Suppressor macrophage (primary cell): ENCODE measurements at regions not wholly inside any gene's neighbourhood (a gene's known extent, or its start where the extent isn't known, plus 50 kb on each side); places are given as distances from the start of the nearest gene placed in this dataset.
"Not testable (repeated sequence)": the region's sequence is repeated elsewhere in the genome, so short reads cannot be mapped to it uniquely, and the experiment has no call there.

Source experiments
- DNase-seq, 4 experiments: peaks; one replicate each; pipeline ENCODE4 v3.0.0-alpha.2; 2020 to 2022

DNA sequence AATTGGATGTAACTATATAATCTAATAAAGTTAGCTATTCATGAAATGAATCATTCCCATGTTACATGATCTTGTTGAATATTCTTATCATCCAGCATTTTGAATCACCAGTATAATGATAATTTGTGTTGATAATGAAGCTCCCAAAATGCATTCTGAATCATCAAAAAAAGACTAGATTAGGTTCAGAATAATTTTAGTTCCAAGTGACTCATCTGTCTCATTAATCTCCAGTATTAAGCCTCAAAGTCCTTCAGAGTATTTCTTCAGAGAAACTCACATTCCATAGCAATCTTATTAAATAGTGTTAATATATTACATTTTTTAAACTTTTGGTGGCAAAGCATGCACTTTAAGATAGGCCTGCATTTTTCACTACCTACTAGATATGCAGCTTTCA, 207.5 kb downstream of the SLITRK5 start:
- no peak for DNase-seq

DNA sequence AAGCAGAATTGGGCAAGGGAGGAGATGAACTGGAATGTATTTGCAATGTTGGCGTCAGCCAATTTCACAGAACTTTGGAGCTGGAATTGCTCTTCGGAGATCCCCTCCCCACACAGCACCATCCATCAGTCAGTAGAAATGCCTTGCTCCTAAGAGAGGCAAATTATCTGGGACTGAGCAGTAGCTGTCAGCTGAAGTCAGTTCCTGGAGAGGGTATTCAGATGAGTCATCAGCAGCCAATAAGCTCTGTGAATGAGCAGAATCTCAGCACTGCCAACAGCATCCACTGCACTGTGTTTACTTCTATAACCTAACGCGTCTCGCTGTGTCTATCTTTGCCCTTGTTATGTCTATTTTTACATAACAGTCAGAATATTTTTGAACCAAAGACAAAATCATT, 213.7 kb downstream of the SLITRK5 start:
- no peak for DNase-seq

DNA sequence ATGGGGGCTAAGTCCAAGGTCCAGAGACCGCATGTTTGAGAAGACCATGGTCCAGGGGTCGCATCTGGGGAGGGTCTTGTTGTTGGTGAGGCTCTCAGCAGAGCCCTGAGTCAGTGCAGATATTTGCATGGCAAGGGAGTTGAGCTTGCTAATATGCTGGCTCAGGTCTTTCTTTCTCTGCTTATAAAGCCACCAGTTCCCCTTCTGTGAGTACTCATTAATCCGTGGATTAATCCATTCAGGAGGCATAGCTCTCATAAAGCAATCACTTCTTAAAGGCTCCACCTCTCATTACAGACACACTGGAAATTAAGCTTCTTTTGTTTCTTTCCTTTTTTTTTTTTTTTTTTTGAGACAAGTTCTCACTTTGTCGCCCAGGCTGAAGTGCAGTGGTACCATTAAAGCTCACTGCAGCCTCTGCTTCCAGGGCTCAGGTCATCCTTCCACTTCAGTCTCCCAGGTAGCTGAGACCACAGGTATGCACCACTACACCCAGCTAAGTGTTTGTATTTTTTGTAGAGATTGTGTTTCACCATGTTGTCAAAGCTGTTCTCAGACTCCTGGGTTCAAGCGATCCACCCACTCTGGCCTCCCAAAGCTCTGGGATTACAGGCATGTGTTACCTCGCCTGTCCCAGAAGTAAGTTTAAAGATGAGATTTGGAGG, 216.4 kb downstream of the SLITRK5 start:
- DNase-seq: no peak

DNA sequence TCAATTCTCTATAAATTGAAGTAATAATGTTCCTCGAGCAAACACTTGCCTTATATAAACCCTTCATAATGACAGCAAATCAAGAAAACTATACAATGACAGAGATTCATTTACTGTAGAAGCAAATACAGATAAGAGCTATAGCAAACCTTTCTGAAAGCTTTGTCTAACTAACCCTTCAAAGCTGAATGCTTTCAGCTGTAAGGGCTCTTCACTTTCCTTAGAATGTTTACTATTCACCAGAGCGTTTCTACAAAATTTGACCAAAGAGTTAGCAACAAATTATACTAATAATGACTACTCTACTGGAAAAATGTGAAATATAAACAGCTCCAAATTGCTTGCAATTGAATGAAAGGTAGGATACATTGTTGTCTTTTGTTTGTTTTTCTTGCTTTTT, 218.1 kb downstream of the SLITRK5 start:
- DNase-seq: no peak

DNA sequence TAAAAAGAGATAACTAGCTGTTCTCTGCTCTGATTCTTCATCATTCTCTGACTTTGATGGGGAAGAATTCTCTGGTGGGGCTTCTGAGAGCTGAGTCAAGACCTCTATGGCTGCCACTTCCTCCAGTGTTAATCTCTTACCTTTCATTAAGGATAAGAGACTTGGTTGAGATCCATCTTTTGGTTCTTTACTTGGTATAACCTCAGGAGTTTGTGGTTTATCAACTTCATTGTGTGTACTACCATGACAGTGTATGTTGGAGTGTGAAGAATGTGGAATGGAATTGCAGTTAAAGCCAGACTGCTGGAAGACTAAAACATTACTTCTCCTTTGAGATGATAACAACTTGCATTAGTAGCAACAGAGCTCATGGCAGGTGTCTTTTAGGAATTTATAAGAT, 222.0 kb downstream of the SLITRK5 start:
- DNase-seq: no peak

DNA sequence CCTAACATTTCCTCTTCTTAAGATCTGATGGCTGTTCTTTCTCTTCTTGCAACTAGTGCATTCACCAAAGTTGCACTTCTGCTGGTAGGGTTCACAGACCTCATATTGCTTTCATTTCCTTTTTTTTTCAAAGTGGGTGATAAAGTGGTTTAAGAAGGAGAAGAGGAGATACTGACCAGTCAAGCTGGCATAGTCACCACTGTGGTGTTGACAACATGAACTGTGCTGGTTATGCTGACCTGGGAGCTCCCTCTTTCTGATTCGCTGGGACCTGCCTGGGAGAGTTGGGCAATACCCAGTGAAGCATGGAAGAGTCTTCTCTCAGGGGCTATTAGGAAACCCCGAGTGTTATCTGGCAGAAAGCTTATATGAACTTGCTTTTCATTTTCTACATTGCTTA, 222.9 kb downstream of the SLITRK5 start:
- peak; percentile 4 to 64 (median 45) for DNase-seq

DNA sequence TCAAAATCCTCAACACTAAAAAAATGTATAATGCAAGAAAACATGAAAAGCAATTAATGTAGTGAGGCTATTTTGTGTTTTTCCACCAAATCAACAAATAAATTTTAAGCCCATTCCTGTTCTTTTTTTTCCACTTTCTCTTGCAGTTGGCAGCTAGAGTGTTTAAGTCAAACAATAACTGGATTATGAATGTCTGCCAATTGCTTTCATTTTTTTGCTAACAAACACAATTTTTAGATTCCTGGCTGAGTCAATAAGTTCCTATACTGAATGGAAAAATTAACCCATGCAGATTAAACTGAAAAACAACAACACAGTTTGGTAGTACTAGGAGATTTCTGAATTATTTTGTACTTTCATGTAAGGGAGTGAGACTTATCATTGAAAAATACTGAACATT, 232.4 kb downstream of the SLITRK5 start:
- DNase-seq: no peak

DNA sequence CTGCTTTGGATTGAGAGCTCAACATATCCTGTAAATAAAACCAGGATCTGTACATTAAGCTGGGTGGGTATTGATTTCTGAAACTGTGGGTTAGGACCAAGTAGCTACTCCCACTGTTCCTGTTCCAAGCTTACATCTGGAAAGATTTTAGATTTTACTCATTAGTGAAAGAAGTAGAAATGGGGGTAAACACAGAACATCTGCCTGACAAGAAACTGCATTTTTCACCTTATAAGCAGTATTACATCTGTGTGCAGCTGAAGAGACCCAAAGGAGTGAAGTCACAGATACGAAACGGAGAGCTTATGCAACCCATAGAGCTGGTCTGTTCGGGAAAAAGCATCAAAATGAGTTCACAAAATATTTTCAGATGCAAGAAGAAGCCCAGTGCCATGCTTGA, 235.2 kb downstream of the SLITRK5 start:
- DNase-seq: no peak

DNA sequence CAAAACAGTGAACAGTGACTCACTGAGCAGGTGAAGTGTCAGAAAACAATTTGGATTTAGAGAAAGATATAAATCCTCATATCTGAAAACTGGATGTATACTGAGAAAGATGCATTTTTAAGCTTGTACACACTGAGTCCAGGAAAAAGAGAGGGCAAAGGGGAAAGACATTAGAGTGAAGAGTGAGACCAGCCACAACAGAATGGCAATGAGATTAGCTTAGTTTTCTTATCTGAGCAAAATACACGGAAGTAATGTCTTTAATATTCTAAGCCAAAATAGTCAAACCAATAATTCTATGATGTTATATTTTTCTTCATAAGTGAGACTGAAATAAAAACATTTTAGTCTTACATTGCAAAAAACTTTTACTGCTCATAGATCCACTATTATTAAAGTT, 236.0 kb downstream of the SLITRK5 start:
- DNase-seq: no peak

DNA sequence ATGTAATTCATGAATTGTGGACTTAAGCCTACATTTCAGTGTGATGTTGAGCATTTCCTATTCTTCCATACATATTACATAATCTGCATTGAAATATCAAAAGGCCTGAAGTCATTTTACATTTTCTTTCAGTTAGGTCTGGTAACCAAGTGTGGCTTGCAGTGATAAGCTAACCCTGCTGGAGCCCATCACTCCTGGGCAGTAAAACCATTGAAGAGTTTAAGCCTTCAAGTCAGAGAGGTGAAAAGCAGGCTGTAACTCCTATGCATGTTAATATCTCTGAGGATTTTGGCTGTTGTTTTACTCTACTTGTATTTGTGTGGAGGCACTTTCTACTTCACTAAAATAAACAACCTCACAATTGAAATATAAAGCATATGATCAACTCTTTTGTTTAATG, 248.8 kb downstream of the SLITRK5 start:
- no peak for DNase-seq

DNA sequence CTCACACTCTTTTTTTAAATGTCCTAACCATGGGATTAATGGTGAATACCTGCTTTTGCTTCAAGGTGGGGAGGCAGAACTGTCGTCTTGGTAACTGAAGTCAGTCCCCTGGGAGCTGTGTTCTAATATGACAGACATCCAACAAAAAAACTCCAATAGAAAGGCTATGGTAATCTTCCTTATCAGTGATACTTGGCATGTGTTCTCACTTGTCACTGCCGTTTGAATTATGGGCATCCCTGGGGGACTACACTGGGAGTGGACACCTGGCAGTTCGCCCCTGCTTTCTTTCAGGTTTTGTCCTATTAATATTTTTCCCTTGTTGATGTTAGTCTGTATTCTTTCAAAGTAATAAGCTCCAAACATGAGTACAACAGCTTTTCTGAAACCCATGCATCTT, 252.6 kb downstream of the SLITRK5 start:
- DNase-seq: no peak

DNA sequence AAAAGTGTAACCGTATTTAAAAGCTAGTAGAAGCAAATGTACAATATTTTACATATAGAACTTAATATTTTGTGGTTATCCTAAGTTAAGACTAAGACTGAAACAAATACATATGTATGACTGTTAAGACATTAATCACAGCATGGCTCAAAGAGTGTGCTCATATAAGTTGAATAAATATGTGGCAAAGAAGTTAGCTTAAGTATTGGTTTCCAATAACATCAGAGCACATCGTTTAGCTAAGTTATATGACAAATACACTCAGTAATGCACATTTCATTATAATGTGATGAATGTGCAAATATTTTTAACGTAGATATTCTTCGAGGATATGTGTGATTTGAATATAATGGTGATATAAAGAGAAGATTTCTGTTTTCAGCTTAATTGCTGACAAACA, 253.8 kb downstream of the SLITRK5 start:
- DNase-seq: no peak

DNA sequence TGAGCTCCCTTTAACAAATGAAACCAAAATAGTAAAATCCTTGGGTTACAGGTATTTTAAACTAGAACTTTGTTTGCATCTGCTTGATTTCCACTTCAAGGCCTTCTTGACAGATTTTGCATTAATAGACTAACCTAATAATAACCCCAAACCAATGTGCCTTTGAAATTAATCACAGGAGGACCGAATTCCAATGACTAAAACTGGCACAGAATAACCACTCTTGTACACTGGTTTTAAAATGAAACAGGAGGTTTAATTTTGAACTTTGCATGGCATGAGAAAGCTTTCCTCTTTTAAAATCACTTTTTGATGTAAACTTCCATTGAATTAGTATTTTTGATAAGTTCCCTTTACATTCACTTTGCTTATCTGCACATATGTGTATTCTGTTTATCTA, 269.6 kb downstream of the SLITRK5 start:
- no peak for DNase-seq

DNA sequence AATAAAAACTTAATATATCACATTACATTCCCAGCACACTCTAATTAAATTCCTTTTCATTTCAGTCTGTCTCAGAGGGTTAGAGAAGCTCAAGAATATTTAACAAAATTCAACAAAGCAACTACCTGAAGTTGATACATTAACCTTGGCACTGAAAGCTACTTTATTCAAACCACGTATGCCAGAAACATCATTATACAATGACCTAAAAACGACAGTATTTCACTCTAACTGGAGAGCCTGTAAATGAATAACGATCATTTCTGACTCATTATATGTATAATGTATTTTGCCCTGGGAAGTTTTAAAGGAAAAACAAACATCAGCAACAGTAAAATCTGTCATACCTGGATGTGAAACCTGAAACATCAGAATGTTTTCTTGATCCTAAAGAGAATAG, 270.1 kb downstream of the SLITRK5 start:
- DNase-seq: no peak

DNA sequence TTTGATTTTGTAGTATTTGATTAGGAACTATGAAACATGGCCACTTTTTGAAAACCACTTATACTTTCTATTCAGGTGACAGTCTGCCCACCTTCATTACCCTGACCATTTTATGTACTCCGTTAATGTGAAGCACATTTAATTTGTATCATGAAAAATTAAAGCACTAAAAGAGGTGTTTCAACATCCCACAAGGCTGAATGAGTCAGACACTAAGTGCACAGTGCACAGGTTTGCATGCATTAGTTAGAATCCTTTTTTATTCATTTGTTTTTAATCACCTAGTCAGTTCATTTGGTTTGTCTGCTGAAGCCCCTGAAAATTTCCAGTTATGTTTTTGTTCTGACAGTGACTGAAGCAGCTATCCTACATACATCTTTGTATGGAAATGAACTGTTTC, 271.0 kb downstream of the SLITRK5 start:
- no peak for DNase-seq

DNA sequence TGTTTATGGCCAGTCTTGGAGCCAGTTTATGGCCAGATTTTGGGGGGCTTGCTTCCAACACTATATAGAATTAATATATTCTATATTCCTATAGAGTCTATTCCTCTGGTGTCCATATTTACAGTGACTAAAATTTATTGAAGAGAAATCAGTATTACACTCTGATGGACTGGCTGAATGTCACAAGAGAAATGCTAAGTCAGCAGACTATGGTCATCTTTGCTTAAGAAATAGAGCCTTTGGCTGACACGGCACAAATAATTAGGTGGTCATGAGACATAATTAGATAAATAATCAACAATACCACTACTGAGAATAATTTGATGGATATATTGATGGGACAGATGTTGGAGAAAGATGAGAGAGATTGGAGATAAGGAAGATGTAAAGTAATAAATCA, 272.9 kb downstream of the SLITRK5 start:
- no peak for DNase-seq

DNA sequence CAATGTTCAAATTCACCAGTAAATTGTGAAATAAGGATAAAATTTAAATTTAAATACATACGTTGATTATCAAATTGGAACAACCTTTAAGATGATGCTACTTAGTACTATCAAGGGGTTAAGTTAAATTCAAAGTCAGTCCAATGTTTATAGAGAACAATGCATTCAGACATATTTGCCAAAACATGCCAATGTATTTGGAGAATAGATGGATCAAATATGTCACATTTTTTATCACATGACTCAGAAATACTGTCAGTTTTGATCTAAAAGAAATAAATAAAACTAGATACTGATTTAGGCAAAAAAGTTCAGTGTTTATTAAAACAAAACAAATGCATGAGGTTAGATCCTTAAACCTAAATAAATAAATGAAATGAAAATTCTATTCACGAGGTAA, 281.2 kb downstream of the SLITRK5 start:
- no peak for DNase-seq

DNA sequence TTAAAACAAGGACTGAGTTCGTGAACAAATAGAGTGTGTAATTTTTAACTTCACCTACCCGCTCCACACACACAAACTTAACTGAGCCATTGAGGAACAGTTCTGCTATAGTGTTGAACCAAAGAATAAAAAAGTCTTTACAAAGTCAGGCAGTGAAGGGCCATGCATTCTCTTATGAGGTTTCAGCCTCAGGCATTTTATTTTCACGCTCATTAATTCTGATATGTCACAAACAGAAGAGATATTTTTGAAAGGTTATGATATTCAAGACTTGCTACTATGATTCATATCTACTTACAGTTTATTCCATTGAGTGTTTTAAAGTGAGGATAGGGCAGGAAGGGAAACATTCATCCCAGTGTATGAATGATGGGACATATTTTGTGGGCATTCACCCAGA, 282.2 kb downstream of the SLITRK5 start:
- DNase-seq: no peak

DNA sequence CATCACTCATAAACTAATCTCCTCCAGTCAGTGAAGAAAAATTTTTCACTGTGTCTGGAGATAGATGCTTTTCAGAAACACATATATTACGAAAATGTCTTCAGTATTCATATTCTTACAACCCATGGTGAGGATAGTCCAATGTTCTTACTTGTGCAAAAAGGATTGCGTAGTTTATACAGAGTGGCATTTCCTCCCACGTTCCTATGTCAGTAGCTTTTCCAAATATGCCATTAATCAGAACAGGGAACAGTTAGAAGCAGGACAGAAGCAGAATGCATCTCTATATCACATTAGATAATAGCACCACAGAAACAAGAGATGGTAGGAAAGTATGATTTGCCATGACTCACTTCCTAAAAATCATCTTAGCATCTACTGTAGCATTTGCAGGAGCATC, 282.9 kb downstream of the SLITRK5 start:
- DNase-seq: no peak

DNA sequence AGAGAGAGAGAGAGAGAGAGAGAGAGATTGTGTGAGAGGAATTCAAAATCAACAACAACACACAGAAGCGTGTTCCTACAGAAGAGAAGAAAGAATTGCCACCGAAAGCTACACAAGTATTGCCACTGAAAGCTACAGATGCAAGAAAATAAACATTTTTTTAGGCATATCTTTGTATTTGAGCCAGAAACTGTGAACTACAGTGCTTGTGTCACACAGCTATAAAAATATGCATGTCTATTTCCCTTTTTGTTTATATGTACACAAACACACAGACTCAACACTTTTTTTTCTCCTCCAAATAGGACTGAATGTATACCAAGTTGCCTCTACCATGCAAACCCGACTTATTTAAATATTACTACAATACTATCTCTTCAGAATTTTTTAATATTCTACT, 290.4 kb downstream of the SLITRK5 start:
- DNase-seq: no peak

DNA sequence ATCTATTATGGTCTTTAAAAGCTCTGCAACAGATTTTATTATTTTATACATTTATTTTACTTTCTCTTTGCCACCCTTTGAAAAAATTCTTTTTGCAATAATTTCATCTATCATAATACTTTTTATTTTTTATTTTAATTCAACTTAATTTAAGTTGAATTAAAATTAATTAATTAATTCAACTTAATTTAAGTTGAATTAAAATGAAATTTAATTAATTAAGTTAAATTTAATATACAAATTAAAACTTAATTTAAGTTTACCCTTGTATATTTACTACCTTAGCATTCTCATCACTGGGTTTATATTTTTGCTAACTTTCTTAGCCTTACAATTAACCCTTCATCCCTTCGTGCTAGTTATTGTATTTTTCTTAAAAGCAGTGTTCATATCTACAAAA, 301.4 kb downstream of the SLITRK5 start:
- DNase-seq: no peak

DNA sequence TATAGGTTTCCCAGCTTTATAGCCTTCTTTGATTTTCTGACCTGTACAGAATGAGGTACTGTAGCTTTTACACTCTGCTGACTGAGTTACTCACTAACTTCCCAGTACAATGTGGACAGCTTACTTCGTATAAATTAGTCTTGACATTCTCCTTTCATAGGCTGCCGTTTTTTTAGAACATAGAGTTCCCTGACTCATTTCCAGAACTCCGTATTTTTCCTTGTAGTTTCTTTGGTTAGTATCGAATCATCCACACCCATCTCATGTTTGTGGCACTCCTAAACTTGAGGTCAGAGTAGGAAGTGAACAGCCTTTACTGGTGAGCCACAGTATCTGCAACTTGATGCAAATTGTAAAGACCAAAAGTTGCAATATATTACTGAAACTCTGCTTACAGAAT, 303.9 kb downstream of the SLITRK5 start:
- no peak for DNase-seq

DNA sequence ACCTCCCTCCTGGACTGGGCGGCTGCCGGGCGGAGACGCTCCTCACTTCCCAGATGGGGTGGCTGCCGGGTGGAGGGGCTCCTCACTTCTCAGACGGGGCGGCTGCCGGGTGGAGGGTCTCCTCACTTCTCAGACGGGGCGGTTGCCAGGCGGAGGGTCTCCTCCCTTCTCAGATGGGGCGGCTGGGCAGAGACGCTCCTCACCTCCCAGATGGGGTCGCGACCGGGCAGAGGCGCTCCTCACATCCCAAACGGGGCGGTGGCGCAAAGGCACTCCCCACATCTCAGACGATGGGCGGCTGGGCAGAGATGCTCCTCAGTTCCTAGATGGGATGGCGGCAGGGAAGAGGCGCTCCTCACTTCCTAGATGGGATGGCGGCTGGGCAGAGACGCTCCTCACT, 305.5 kb downstream of the SLITRK5 start:
- DNase-seq: not testable (repeated sequence)

DNA sequence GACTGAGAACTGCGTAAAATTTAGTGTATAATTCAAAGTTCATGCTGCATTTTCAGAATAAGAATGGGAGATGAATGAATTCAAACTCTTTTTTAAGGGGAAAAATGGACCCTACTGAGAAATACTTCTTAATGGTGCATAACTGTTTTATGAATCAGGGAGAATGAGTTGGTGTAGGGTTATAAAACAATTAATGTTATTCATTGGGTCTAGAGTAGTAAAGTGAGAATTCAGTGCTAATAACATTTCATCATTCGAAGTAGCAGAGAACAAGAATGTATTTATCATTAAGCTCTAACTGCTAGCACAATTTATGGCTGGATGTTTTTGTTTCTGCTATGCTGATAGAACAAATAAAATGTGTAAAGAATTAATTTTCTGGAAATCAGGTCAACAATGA, 310.2 kb downstream of the SLITRK5 start:
- DNase-seq: no peak

DNA sequence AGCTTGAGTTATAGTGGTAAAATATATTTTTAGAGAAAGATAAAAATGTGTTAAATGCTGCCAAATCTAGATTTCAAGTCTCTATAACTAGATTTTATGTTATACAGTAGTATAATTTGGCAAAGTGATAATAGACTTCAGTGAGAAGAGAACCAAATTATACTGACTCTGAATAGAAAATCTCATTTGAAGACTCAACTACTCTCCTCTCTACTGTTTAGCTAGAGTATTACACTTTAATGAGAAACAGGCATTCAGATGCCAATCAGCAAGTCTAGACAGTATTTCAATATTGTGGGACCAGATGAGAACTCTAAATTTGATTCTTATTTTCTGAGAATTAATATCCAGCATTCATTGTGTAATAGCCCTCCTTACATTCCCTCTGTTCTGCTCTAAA, 311.2 kb downstream of the SLITRK5 start:
- DNase-seq: no peak
